Endothelial cell of umbilical vein (primary cell): ENCODE measurements at regions not wholly inside any gene's neighbourhood (a gene's known extent, or its start where the extent isn't known, plus 50 kb on each side); places are given as distances from the start of the nearest gene placed in this dataset.

Source experiments
- EZH2 ChIP-seq: IDR thresholded peaks from 2 replicates; pipeline ENCODE4 v1.6.1; 2012; ENCODE audit warnings: borderline replicate concordance, low read depth, mild to moderate bottlenecking, moderate library complexity, low read length, inconsistent platforms; ENCODE audit not compliant: severe bottlenecking
- JUN ChIP-seq: IDR thresholded peaks from 2 replicates; pipeline ENCODE4 v1.6.1; 2011; ENCODE audit warnings: borderline replicate concordance, low read depth; ENCODE audit not compliant: insufficient read length, insufficient read depth
- POLR2A ChIP-seq: IDR thresholded peaks from 2 replicates; pipeline ENCODE4 v1.6.1; 2012; ENCODE audit warnings: low read depth, mild to moderate bottlenecking, control low read depth, low read length
- POLR2AphosphoS5 ChIP-seq: IDR thresholded peaks from 2 replicates; pipeline ENCODE4 v1.6.1; 2012; ENCODE audit warnings: low read depth, mild to moderate bottlenecking, control low read depth, low read length, moderate library complexity; ENCODE audit not compliant: insufficient read depth
- TF ChIP-seq, protein P1 (sequence below), 2 donors: IDR thresholded peaks; 1 replicate in 1 of 2; 2 replicates in 1 of 2; pipeline ENCODE4 v1.5.1; 2011; ENCODE audit warnings: low read length in 2 of 2, mild to moderate bottlenecking in 2 of 2, moderate library complexity in 2 of 2, control low read depth in 1 of 2, inconsistent platforms in 1 of 2, low read depth in 1 of 2; ENCODE audit not compliant: insufficient read depth in 1 of 2; ENCODE audit errors: extremely low read depth in 1 of 2
- TF ChIP-seq, protein P2 (sequence below): IDR thresholded peaks from 2 replicates; pipeline ENCODE4 v1.6.1; 2011; ENCODE audit not compliant: insufficient read depth, insufficient read length

DNA sequence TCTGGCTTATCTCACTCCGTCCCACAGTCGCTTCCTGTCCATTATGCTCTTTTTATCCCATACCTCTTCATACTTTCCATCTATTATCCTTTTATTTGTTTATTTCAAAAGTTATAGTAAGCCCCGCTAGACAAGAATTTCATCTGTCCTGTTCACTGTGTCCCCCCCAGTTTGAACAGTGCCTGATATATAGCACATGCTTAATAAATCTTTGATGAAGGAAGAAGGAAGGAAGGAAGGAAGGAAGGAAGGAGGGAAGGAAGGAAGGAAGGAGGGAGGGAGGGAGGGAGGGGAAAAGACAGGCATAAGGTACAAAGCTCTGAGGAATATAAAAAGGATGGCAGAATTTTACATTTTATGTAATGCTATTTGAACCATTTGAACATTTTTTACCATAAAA lies 324.7 kb downstream of the GXYLT1 start:
- TF ChIP-seq, protein P1, sequence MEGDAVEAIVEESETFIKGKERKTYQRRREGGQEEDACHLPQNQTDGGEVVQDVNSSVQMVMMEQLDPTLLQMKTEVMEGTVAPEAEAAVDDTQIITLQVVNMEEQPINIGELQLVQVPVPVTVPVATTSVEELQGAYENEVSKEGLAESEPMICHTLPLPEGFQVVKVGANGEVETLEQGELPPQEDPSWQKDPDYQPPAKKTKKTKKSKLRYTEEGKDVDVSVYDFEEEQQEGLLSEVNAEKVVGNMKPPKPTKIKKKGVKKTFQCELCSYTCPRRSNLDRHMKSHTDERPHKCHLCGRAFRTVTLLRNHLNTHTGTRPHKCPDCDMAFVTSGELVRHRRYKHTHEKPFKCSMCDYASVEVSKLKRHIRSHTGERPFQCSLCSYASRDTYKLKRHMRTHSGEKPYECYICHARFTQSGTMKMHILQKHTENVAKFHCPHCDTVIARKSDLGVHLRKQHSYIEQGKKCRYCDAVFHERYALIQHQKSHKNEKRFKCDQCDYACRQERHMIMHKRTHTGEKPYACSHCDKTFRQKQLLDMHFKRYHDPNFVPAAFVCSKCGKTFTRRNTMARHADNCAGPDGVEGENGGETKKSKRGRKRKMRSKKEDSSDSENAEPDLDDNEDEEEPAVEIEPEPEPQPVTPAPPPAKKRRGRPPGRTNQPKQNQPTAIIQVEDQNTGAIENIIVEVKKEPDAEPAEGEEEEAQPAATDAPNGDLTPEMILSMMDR (IDR thresholded peaks at IDR 0.05; ENCODE audit: extremely low read depth in 1 of 2, insufficient read depth in 1 of 2, low read depth in 1 of 2, low read length in 2 of 2), result no peak
- TF ChIP-seq EZH2, result no peak
- TF ChIP-seq, protein P2, sequence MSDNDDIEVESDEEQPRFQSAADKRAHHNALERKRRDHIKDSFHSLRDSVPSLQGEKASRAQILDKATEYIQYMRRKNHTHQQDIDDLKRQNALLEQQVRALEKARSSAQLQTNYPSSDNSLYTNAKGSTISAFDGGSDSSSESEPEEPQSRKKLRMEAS, result no peak
- no peak for TF ChIP-seq POLR2AphosphoS5
- TF ChIP-seq POLR2A, result no peak
- TF ChIP-seq JUN, result no peak
